NT2/D1 (cell line): ENCODE measurements at regions not wholly inside any gene's neighbourhood (a gene's known extent, or its start where the extent isn't known, plus 50 kb on each side); places are given as distances from the start of the nearest gene placed in this dataset.
"Not testable (repeated sequence)": the region's sequence is repeated elsewhere in the genome, so short reads cannot be mapped to it uniquely, and the experiment has no call there.

ENCODE experiments used
- DNase-seq: peaks from one replicate; pipeline ENCODE4 v3.0.0-alpha.2; 2011; ENCODE audit warnings: low read depth, low spot score
- H3K27me3 ChIP-seq: 2 replicates; pipeline ENCODE4 v1.6.0; 2011; ENCODE audit warnings: mild to moderate bottlenecking; ENCODE audit not compliant: insufficient read length, insufficient read depth
- H3K36me3 ChIP-seq: 2 replicates; pipeline ENCODE4 v1.6.1; 2011; ENCODE audit warnings: mild to moderate bottlenecking, low read length, mixed read lengths; ENCODE audit not compliant: insufficient read depth, insufficient read length
- H3K4me1 ChIP-seq: 2 replicates; pipeline ENCODE4 v1.5.1; 2011; ENCODE audit not compliant: insufficient read depth, insufficient read length
- H3K4me3 ChIP-seq: 2 replicates; pipeline ENCODE4 v1.5.1; 2011; ENCODE audit warnings: low read depth; ENCODE audit not compliant: insufficient read length
- H3K9ac ChIP-seq: 2 replicates; pipeline ENCODE4 v1.6.0; 2011; ENCODE audit warnings: low read depth; ENCODE audit not compliant: insufficient read length
- H3K9me3 ChIP-seq: 2 replicates; pipeline ENCODE4 v1.5.1; 2011; ENCODE audit warnings: mild to moderate bottlenecking, low read length; ENCODE audit not compliant: insufficient read depth
- SUZ12 ChIP-seq: IDR thresholded peaks from 2 replicates; pipeline ENCODE4 v1.6.1; 2011; ENCODE audit not compliant: insufficient read length, insufficient read depth; ENCODE audit errors: extremely low read depth
- YY1 ChIP-seq: IDR thresholded peaks from 2 replicates; pipeline ENCODE4 v1.6.1; 2011; ENCODE audit not compliant: insufficient read length, insufficient read depth
- ZNF274 ChIP-seq: IDR thresholded peaks from 2 replicates; pipeline ENCODE4 v1.6.1; 2011; ENCODE audit warnings: mild to moderate bottlenecking, low read depth, low read length

- Histone ChIP-seq H3K36me3 (no peaks in the 10 kb centered on the region), H3K9ac (no peak overlapping the region), H3K4me3 (no peak overlapping the region), H3K9me3 (no peaks in the 10 kb centered on the region), H3K27me3 (no peaks in the 10 kb centered on the region), H3K4me1 (no peaks in the 10 kb centered on the region)
- TF ChIP-seq YY1 (no peak), ZNF274 (no peak), SUZ12 (no peak)
- no peak for DNase-seq
Observed at GRCh38 chr5:159571501-159572244, 241.4 kb upstream of the IL12B start.

- H3K36me3 ChIP-seq: no peaks in the 10 kb centered on the region
- H3K27me3 ChIP-seq: no peaks in the 10 kb centered on the region
- H3K9me3 ChIP-seq: no peaks in the 10 kb centered on the region
- no peak overlapping the region for H3K9ac ChIP-seq
- H3K4me3 ChIP-seq: no peak overlapping the region
- TF ChIP-seq YY1 (no peak), SUZ12 (no peak), ZNF274 (no peak)
- no peak for DNase-seq
- no peaks in the 10 kb centered on the region for H3K4me1 ChIP-seq
Observed at GRCh38 chr5:159576902-159577301, 246.6 kb upstream of the IL12B start.

- H3K9ac ChIP-seq: no peak overlapping the region
- no peak for DNase-seq
Observed at GRCh38 chr5:159581502-159582249, 251.4 kb upstream of the IL12B start.

GRCh38 chr5:159582756-159583541 is 252.7 kb upstream of the IL12B start:
- no peak for DNase-seq
- Histone ChIP-seq H3K36me3 (no peaks in the 10 kb centered on the region), H3K4me1 (no peaks in the 10 kb centered on the region), H3K4me3 (no peak overlapping the region), H3K9me3 (no peaks in the 10 kb centered on the region; the same call in 1 of the 2 replicates), H3K9ac (no peak overlapping the region), H3K27me3 (no peaks in the 10 kb centered on the region)
- TF ChIP-seq YY1: no peak
- TF ChIP-seq ZNF274: no peak
- TF ChIP-seq SUZ12: no peak

More at GRCh38 chr5:159581502-159582249, 251.4 kb upstream of the IL12B start:
- Histone ChIP-seq H3K9me3 (no peaks in the 10 kb centered on the region; the same call in 1 of the 2 replicates), H3K36me3 (no peaks in the 10 kb centered on the region), H3K4me1 (no peaks in the 10 kb centered on the region), H3K27me3 (no peaks in the 10 kb centered on the region), H3K4me3 (no peak overlapping the region)
- TF ChIP-seq YY1 (no peak), ZNF274 (no peak), SUZ12 (no peak)

GRCh38 chr5:159586921-159587320 is 256.6 kb upstream of the IL12B start:
- no peaks in the 10 kb centered on the region for H3K27me3 ChIP-seq
- H3K9ac ChIP-seq: no peak overlapping the region
- DNase-seq: no peak
- H3K4me3 ChIP-seq: no peak overlapping the region
- no peaks in the 10 kb centered on the region for H3K36me3 ChIP-seq
- H3K4me1 ChIP-seq: no peaks in the 10 kb centered on the region
- no peaks in the 10 kb centered on the region; the same call in 1 of the 2 replicates for H3K9me3 ChIP-seq
- TF ChIP-seq YY1 (no peak), SUZ12 (no peak)

- H3K4me1 ChIP-seq: no peaks in the 10 kb centered on the region
- H3K9ac ChIP-seq: no peak overlapping the region
- no peak for DNase-seq
- H3K36me3 ChIP-seq: no peaks in the 10 kb centered on the region
- no peak overlapping the region for H3K4me3 ChIP-seq
- no peaks in the 10 kb centered on the region; the same call in none of the 2 replicates for H3K9me3 ChIP-seq
- no peak for TF ChIP-seq SUZ12
- no peak for TF ChIP-seq ZNF274
- TF ChIP-seq YY1: no peak
- H3K27me3 ChIP-seq: no peaks in the 10 kb centered on the region
Observed at GRCh38 chr5:159588941-159589340, 258.7 kb upstream of the IL12B start.

- H3K27me3 ChIP-seq: no peaks in the 10 kb centered on the region
- DNase-seq: no peak
Observed at GRCh38 chr5:159593518-159594073, 263.3 kb upstream of the IL12B start.

GRCh38 chr5:159595561-159595960 is 265.3 kb upstream of the IL12B start:
- H3K4me3 ChIP-seq, DNase-seq, H3K9ac ChIP-seq, H3K27me3 ChIP-seq, H3K36me3 ChIP-seq, H3K4me1 ChIP-seq: not testable (repeated sequence)
- peaks cover 41% of the 10 kb centered on the region for H3K9me3 ChIP-seq

More at GRCh38 chr5:159593518-159594073, 263.3 kb upstream of the IL12B start:
- Histone ChIP-seq H3K4me3 (no peak overlapping the region), H3K4me1 (no peaks in the 10 kb centered on the region), H3K9me3 (peaks cover 32% of the 10 kb centered on the region), H3K9ac (no peak overlapping the region), H3K36me3 (no peaks in the 10 kb centered on the region)
- TF ChIP-seq YY1 (no peak), SUZ12 (no peak), ZNF274 (no peak)
